Smooth muscle cell (in vitro differentiated cells): ENCODE measurements at regions not wholly inside any gene's neighbourhood (a gene's known extent, or its start where the extent isn't known, plus 50 kb on each side); places are given as distances from the start of the nearest gene placed in this dataset.

ENCODE experiments used
- DNase-seq: peaks from one replicate; lab custom pipeline; 2025; ENCODE audit not compliant: unreplicated experiment; lab: John Stamatoyannopoulos, UW
- H2AFZ ChIP-seq: fragments of 200-600 bp; sonication (generic); 2 replicates; pipeline ENCODE4 v1.6.0; 2016; ENCODE audit warnings: antibody characterized with exemption, low read depth, mild to moderate bottlenecking
- H3F3A ChIP-seq: fragments of 200-600 bp; sonication (generic); 2 replicates; pipeline ENCODE4 v1.6.0; 2017; ENCODE audit warnings: antibody characterized with exemption, low read depth
- H3K27ac ChIP-seq: fragments of 200-600 bp; sonication (generic); 2 replicates; pipeline ENCODE4 v1.5.1; 2016; ENCODE audit warnings: low read depth, mild to moderate bottlenecking
- H3K27me3 ChIP-seq: fragments of 200-600 bp; sonication (generic); 2 replicates; pipeline ENCODE4 v1.6.1; 2016; ENCODE audit warnings: low read depth, mild to moderate bottlenecking
- H3K36me3 ChIP-seq: fragments of 200-600 bp; sonication (generic); 2 replicates; pipeline ENCODE4 v1.5.1; 2016; ENCODE audit warnings: low read depth
- H3K4me1 ChIP-seq: fragments of 200-600 bp; sonication (generic); 2 replicates; pipeline ENCODE4 v1.5.1; 2016; ENCODE audit warnings: low read depth
- H3K4me2 ChIP-seq: fragments of 200-600 bp; sonication (generic); 2 replicates; pipeline ENCODE4 v1.6.0; 2016; ENCODE audit warnings: mild to moderate bottlenecking
- H3K4me3 ChIP-seq: fragments of 200-600 bp; sonication (generic); 2 replicates; pipeline ENCODE4 v1.5.1; 2016; ENCODE audit warnings: mild to moderate bottlenecking
- H3K79me2 ChIP-seq: fragments of 200-600 bp; sonication (generic); 2 replicates; pipeline ENCODE4 v1.6.0; 2016; ENCODE audit warnings: low read depth, mild to moderate bottlenecking
- H3K9ac ChIP-seq: fragments of 200-600 bp; sonication (generic); 2 replicates; pipeline ENCODE4 v1.6.0; 2016; ENCODE audit warnings: low read depth
- H3K9me3 ChIP-seq: fragments of 200-600 bp; sonication (generic); replicated peaks from 2 replicates; pipeline ENCODE4 v1.5.1; 2016; ENCODE audit warnings: low read depth
- H4K20me1 ChIP-seq: fragments of 200-600 bp; sonication (generic); 2 replicates; pipeline ENCODE4 v1.6.0; 2016; ENCODE audit warnings: low read depth
- WGBS: methylation state at CpG from one replicate; pipeline ENCODE4 v1.1.7; 2016; ENCODE audit warnings: low lambda C conversion rate; 5-methylcytosine and 5-hydroxymethylcytosine counted together
- TF ChIP-seq, protein P1 (sequence below): fragments of 200-600 bp; sonication (generic); IDR thresholded peaks from 2 replicates; pipeline ENCODE4 v1.5.1; 2017; ENCODE audit warnings: borderline replicate concordance, mild to moderate bottlenecking, antibody characterized with exemption; ENCODE audit not compliant: insufficient read depth, poor library complexity, severe bottlenecking

DNA sequence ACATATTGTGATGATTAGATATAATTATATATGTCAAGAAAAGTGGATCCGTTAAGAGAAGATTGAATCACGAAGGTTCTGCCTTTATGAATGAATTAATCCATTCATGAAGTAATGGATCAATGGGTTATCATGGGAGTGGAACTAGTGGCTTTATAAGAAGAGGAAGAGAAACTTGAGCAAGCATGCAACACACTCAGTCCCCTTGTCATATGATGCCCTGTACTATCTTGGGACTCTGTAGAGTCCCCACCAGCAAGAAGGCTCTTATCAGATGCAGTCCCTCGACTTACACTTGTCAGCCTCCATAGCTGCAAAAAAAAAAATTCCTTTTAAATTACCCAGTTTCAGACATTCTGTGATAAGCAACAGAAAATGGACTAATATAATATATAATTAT lies 301.9 kb downstream of the RAP2B start:
- Histone ChIP-seq H3K9me3 (no peaks in the 10 kb centered on the region), H3K9ac (no peak overlapping the region), H3K4me3 (no peak overlapping the region), H3K4me1 (no peaks in the 10 kb centered on the region), H3F3A (no peaks in the 10 kb centered on the region), H3K36me3 (no peaks in the 10 kb centered on the region), H3K4me2 (no peak overlapping the region), H4K20me1 (no peaks in the 10 kb centered on the region), H3K27me3 (no peaks in the 10 kb centered on the region), H3K79me2 (no peaks in the 10 kb centered on the region), H3K27ac (no peak overlapping the region), H2AFZ (no peak overlapping the region)
- TF ChIP-seq, protein P1, sequence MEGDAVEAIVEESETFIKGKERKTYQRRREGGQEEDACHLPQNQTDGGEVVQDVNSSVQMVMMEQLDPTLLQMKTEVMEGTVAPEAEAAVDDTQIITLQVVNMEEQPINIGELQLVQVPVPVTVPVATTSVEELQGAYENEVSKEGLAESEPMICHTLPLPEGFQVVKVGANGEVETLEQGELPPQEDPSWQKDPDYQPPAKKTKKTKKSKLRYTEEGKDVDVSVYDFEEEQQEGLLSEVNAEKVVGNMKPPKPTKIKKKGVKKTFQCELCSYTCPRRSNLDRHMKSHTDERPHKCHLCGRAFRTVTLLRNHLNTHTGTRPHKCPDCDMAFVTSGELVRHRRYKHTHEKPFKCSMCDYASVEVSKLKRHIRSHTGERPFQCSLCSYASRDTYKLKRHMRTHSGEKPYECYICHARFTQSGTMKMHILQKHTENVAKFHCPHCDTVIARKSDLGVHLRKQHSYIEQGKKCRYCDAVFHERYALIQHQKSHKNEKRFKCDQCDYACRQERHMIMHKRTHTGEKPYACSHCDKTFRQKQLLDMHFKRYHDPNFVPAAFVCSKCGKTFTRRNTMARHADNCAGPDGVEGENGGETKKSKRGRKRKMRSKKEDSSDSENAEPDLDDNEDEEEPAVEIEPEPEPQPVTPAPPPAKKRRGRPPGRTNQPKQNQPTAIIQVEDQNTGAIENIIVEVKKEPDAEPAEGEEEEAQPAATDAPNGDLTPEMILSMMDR = no peak
- 90% methylated on average over 3 of the region's 3 CpGs for WGBS
- DNase-seq = no peak

DNA sequence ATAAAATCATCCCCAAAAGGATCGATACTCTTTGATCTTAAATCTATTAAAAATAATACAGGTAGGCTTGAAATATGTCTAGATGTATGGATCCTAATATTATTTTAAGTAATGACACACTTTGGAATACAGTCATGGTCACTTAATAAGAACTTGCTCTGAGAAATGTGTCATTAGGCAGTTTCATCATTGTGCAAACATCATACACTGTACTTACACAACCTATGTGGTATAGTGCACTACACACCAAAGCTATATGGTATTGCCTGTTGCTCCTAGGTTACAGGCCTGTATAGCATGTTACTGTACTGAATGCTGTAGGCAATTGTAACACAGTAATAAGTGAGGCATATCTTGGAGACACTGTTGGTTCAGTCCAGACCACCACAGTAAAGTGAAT lies 307.1 kb downstream of the RAP2B start:
- TF ChIP-seq, protein P1 = no peak

DNA sequence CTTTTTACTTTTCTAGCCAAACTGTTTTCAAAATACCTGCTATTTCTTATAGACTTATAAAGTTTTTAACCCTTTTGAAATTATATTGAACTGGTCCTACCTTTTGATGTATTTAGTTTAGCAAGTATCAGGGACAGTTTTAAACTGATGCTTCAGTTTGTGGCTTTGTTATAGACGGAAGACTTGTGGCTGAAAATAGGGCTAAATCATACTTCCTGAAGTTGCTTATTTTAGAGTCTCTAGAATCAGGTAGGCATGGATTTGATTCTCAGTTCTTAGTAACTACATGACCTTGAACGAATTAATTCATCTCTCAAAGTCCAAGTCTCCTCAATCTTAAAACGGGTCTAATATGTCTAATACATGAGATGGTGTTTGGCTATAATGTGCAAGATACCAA lies 322.8 kb downstream of the RAP2B start:
- Histone ChIP-seq H3K27ac (no peak overlapping the region), H3K9ac (no peak overlapping the region), H3K4me2 (no peak overlapping the region), H3K4me3 (no peak overlapping the region), H2AFZ (no peak overlapping the region), H3K4me1 (no peaks in the 10 kb centered on the region), H3K27me3 (no peaks in the 10 kb centered on the region), H3K9me3 (no peaks in the 10 kb centered on the region), H4K20me1 (no peaks in the 10 kb centered on the region), H3F3A (no peaks in the 10 kb centered on the region), H3K79me2 (no peaks in the 10 kb centered on the region), H3K36me3 (no peaks in the 10 kb centered on the region)
- TF ChIP-seq, protein P1 = no peak
- 91% methylated on average over 3 of the region's 3 CpGs for WGBS
- no peak for DNase-seq

More for the DNA sequence above, 307.1 kb downstream of the RAP2B start:
- no peaks in the 10 kb centered on the region for H3K9me3 ChIP-seq
- H3K27ac ChIP-seq = no peak overlapping the region
- H2AFZ ChIP-seq = no peak overlapping the region
- no peak for DNase-seq
- no peaks in the 10 kb centered on the region for H3K4me1 ChIP-seq
- no peaks in the 10 kb centered on the region for H3F3A ChIP-seq
- H3K9ac ChIP-seq = no peak overlapping the region
- H3K4me3 ChIP-seq = no peak overlapping the region
- H4K20me1 ChIP-seq = no peaks in the 10 kb centered on the region
- WGBS = 100% methylated on average over 1 of the region's 1 CpG
- H3K36me3 ChIP-seq = no peaks in the 10 kb centered on the region
- no peaks in the 10 kb centered on the region for H3K79me2 ChIP-seq
- H3K4me2 ChIP-seq = no peak overlapping the region
- H3K27me3 ChIP-seq = no peaks in the 10 kb centered on the region

DNA sequence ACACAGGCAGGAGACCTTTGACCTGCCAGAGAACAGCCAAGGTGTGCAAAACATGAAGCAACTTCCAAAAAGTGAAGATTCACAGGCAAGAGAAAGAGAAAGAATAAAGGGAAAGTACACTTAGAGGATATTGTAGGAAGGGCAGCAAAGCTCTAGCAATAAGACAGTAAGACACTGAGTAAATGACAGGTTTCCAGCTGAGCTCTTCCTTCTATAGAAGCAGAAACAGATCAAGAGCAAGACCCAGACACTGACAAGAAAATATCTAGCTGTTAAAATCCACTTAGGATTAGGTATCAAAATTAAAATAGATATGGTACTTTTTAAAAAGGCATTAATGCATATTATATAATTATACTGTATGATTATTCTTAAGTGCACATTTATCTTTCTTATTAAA lies 333.4 kb downstream of the RAP2B start:
- H3F3A ChIP-seq = no peaks in the 10 kb centered on the region
- H3K9ac ChIP-seq = no peak overlapping the region
- TF ChIP-seq, protein P1 = no peak
- no peaks in the 10 kb centered on the region for H3K79me2 ChIP-seq
- H4K20me1 ChIP-seq = no peaks in the 10 kb centered on the region
- H3K4me3 ChIP-seq = no peak overlapping the region
- no peaks in the 10 kb centered on the region for H3K4me1 ChIP-seq
- no peak overlapping the region for H3K27ac ChIP-seq
- no peaks in the 10 kb centered on the region for H3K36me3 ChIP-seq
- H3K9me3 ChIP-seq = no peaks in the 10 kb centered on the region
- no peaks in the 10 kb centered on the region for H3K27me3 ChIP-seq
- H2AFZ ChIP-seq = no peak overlapping the region
- H3K4me2 ChIP-seq = no peak overlapping the region
- DNase-seq = no peak
